SK-N-SH treated with all-trans-retinoic acid at 6 μM for 48 hours (cell line): ENCODE measurements at regions not wholly inside any gene's neighbourhood (a gene's known extent, or its start where the extent isn't known, plus 50 kb on each side); places are given as distances from the start of the nearest gene placed in this dataset.

Source experiments
- ATAC-seq: fragments of 200-7000 bp; cut with Tn5 transposase; 3 replicates; pipeline ENCODE4 v1.9.1; 2020; ENCODE audit warnings: mild to moderate bottlenecking, moderate library complexity
- ARNTL ChIP-seq: fragments of 450-650 bp; formaldehyde crosslinking; IDR thresholded peaks from 2 replicates; pipeline ENCODE4 v1.5.0; 2020; ENCODE audit warnings: low read depth, mild to moderate bottlenecking, moderate library complexity, borderline replicate concordance
- CREB5 ChIP-seq: fragments of 250-450 bp; sonication (Bioruptor Pico); IDR thresholded peaks from 2 replicates; pipeline ENCODE4 v1.5.1; 2020; ENCODE audit warnings: low read depth, mild to moderate bottlenecking, moderate library complexity
- CSDC2 ChIP-seq: fragments of 250-450 bp; sonication (Bioruptor Pico); IDR thresholded peaks from 2 replicates; pipeline ENCODE4 v1.5.0; 2020; ENCODE audit warnings: mild to moderate bottlenecking, moderate library complexity
- ESRRG ChIP-seq: fragments of 250-450 bp; sonication (Bioruptor Pico); IDR thresholded peaks from 2 replicates; pipeline ENCODE4 v1.6.1; 2021; ENCODE audit warnings: mild to moderate bottlenecking
- GLIS3 ChIP-seq: fragments of 250-450 bp; sonication (Bioruptor Pico); IDR thresholded peaks from 2 replicates; pipeline ENCODE4 v1.5.0; 2020; ENCODE audit warnings: mild to moderate bottlenecking, moderate library complexity
- ISL1 ChIP-seq: fragments of 250-450 bp; sonication (Bioruptor Pico); IDR thresholded peaks from 2 replicates; pipeline ENCODE4 v2.1.2; 2022; ENCODE audit warnings: mild to moderate bottlenecking, moderate library complexity
- OSR1 ChIP-seq: fragments of 250-450 bp; sonication (Bioruptor Pico); IDR thresholded peaks from 2 replicates; pipeline ENCODE4 v1.8.0; 2022; ENCODE audit warnings: moderate library complexity, mild to moderate bottlenecking, inconsistent platforms
- PATZ1 ChIP-seq: fragments of 250-450 bp; sonication (Bioruptor Pico); IDR thresholded peaks from 2 replicates; pipeline ENCODE4 v1.8.0; 2020; ENCODE audit warnings: mild to moderate bottlenecking, moderate library complexity, borderline replicate concordance
- PPARA ChIP-seq: fragments of 250-450 bp; sonication (Bioruptor Pico); IDR thresholded peaks from 2 replicates; pipeline ENCODE4 v1.5.0; 2020; ENCODE audit warnings: mild to moderate bottlenecking, borderline replicate concordance
- RARB ChIP-seq: fragments of 250-450 bp; sonication (Bioruptor Pico); IDR thresholded peaks from 2 replicates; pipeline ENCODE4 v1.8.0; 2021; ENCODE audit warnings: mild to moderate bottlenecking, moderate library complexity
- SNAI2 ChIP-seq: fragments of 250-450 bp; sonication (Bioruptor Pico); IDR thresholded peaks from 2 replicates; pipeline ENCODE4 v1.5.0; 2020; ENCODE audit warnings: mild to moderate bottlenecking, moderate library complexity
- TCF4 ChIP-seq: fragments of 250-450 bp; sonication (Bioruptor Pico); IDR thresholded peaks from 2 replicates; pipeline ENCODE4 v1.8.0; 2021; ENCODE audit warnings: mild to moderate bottlenecking, moderate library complexity, borderline replicate concordance
- TOX ChIP-seq: fragments of 250-450 bp; sonication (Bioruptor Pico); IDR thresholded peaks from 2 replicates; pipeline ENCODE4 v1.8.0; 2021; ENCODE audit warnings: mild to moderate bottlenecking, moderate library complexity, borderline replicate concordance
- ZC3H10 ChIP-seq: fragments of 250-450 bp; sonication (Bioruptor Pico); IDR thresholded peaks from 2 replicates; pipeline ENCODE4 v1.5.1; 2021; ENCODE audit warnings: mild to moderate bottlenecking, moderate library complexity
- ZFP3 ChIP-seq: fragments of 250-450 bp; sonication (Bioruptor Pico); IDR thresholded peaks from 2 replicates; pipeline ENCODE4 v1.5.0; 2020; ENCODE audit warnings: mild to moderate bottlenecking, moderate library complexity
- ZFP30 ChIP-seq: fragments of 450-650 bp; formaldehyde crosslinking; IDR thresholded peaks from 2 replicates; pipeline ENCODE4 v1.5.0; 2022; ENCODE audit warnings: mild to moderate bottlenecking, moderate library complexity
- ZNF565 ChIP-seq: fragments of 450-650 bp; formaldehyde crosslinking; conservative IDR thresholded peaks from 2 replicates; pipeline ENCODE4 v1.5.0; 2020; ENCODE audit warnings: low read depth, mild to moderate bottlenecking, moderate library complexity
- ZNF70 ChIP-seq: fragments of 450-650 bp; formaldehyde crosslinking; IDR thresholded peaks from 2 replicates; pipeline ENCODE4 v1.5.0; 2020; ENCODE audit warnings: mild to moderate bottlenecking, moderate library complexity
- ZNF8 ChIP-seq: fragments of 450-650 bp; formaldehyde crosslinking; IDR thresholded peaks from 2 replicates; pipeline ENCODE4 v1.5.0; 2020; ENCODE audit warnings: mild to moderate bottlenecking, moderate library complexity
- TF ChIP-seq, protein P1 (sequence below): fragments of 250-450 bp; sonication (Bioruptor Pico); IDR thresholded peaks from 2 replicates; pipeline ENCODE4 v1.8.0; 2021; ENCODE audit warnings: low read depth, mild to moderate bottlenecking, moderate library complexity, borderline replicate concordance

DNA sequence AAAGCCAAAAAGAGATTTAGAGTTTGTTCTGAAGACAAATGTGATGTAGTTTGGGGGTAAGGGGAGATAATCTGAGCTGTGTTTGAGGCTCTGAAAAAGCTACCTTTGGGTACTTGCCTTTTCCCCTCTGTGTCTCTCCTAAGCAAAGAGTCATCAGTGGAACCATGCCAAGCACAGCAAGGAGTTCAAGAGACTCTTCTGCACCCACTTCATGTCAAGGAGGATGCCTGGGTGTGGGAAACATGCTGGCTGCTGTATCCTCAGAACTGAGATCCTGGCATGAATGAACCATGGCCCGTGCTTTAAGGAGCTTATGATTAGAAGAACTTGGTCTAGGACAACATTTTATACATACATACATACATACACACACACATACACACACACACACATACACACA lies 142.9 kb downstream of the NOC3L start:
- TF ChIP-seq ZC3H10 (CRISPR knock-in tag), result no peak
- TF ChIP-seq PPARA (CRISPR knock-in tag), result no peak
- TF ChIP-seq RARB (CRISPR knock-in tag), result no peak
- TF ChIP-seq ZFP30 (CRISPR knock-in tag), result no peak
- no peak for TF ChIP-seq GLIS3
- no peak for TF ChIP-seq TCF4 (CRISPR knock-in tag)
- no peak for TF ChIP-seq ZFP3 (CRISPR knock-in tag)
- no peak for TF ChIP-seq ISL1
- no peak for TF ChIP-seq ZNF8 (CRISPR knock-in tag)
- TF ChIP-seq OSR1 (CRISPR knock-in tag), result no peak
- TF ChIP-seq, protein P1, sequence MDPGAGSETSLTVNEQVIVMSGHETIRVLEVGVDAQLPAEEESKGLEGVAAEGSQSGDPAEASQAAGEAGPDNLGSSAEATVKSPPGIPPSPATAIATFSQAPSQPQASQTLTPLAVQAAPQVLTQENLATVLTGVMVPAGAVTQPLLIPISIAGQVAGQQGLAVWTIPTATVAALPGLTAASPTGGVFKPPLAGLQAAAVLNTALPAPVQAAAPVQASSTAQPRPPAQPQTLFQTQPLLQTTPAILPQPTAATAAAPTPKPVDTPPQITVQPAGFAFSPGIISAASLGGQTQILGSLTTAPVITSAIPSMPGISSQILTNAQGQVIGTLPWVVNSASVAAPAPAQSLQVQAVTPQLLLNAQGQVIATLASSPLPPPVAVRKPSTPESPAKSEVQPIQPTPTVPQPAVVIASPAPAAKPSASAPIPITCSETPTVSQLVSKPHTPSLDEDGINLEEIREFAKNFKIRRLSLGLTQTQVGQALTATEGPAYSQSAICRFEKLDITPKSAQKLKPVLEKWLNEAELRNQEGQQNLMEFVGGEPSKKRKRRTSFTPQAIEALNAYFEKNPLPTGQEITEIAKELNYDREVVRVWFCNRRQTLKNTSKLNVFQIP (CRISPR knock-in tag), result no peak
- TF ChIP-seq PATZ1, result no peak
- TF ChIP-seq ZNF565, result no peak
- no peak for TF ChIP-seq CSDC2 (CRISPR knock-in tag)
- no peak for ATAC-seq

DNA sequence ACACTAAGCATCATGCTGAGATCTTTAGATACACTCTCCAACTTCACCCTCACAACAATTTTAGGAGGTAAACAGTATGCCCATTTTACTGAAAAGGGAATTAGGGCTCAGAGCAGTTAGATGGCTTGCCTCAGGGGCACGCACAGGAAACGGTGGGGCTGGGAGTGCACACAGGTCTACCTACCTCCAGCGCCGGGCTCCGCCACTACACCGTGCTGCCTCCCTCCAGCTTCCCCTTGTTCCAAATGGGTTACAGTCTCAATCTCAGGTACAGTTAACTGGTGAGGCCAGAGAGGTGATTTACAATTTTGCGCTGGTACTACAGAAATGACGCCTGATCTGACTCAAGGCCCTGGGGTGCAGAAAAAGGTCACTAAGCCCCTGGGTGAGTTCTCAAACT lies 142.0 kb downstream of the NOC3L start:
- TF ChIP-seq ESRRG (no peak), ARNTL (CRISPR knock-in tag) (no peak), ZC3H10 (CRISPR knock-in tag) (no peak), SNAI2 (CRISPR knock-in tag) (no peak), RARB (CRISPR knock-in tag) (no peak), CSDC2 (CRISPR knock-in tag) (no peak), GLIS3 (no peak), ISL1 (no peak), OSR1 (CRISPR knock-in tag) (no peak), CREB5 (CRISPR knock-in tag) (no peak), ZFP30 (CRISPR knock-in tag) (no peak), PATZ1 (no peak), PPARA (CRISPR knock-in tag) (no peak), ZNF565 (no peak)
- TF ChIP-seq, protein P1 (CRISPR knock-in tag), result no peak
- no peak for ATAC-seq

GRCh38 chr10:94223702-94224370 lies 138.9 kb downstream of the NOC3L start:
- no peak for ATAC-seq
- no peak for TF ChIP-seq ZNF8 (CRISPR knock-in tag)
- peak; percentile 83 for TF ChIP-seq TCF4 (CRISPR knock-in tag)

DNA sequence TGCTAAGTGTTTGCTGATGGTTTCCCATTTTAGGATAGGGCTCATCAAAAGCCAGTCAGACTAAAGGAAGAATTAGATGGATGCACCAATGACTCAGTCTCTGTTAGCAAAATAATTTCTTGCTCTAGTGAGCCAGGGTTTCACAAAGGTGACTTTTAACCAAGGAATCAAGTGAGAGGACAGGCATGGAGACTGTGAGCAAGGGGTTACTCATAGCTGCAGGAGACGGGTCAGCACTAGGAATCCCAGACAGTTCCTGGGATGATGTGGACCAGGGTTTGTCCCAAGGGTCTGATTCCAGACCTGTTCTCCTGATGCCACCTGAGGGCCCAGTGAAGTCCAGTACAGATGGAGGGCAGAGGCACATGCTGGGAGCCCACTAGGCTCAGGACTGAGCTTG lies 138.1 kb downstream of the NOC3L start:
- ATAC-seq, result peak; percentile 74
- no peak for TF ChIP-seq CSDC2 (CRISPR knock-in tag)
- no peak for TF ChIP-seq OSR1 (CRISPR knock-in tag)
- TF ChIP-seq PATZ1, result no peak
- no peak for TF ChIP-seq TCF4 (CRISPR knock-in tag)
- no peak for TF ChIP-seq GLIS3
- TF ChIP-seq PPARA (CRISPR knock-in tag), result no peak
- TF ChIP-seq RARB (CRISPR knock-in tag), result no peak
- TF ChIP-seq CREB5 (CRISPR knock-in tag), result no peak
- TF ChIP-seq, protein P1 (CRISPR knock-in tag), result no peak
- no peak for TF ChIP-seq ZNF565
- TF ChIP-seq TOX (CRISPR knock-in tag), result no peak
- TF ChIP-seq ZNF70, result no peak
- TF ChIP-seq ISL1, result no peak
- no peak for TF ChIP-seq ESRRG
- TF ChIP-seq ZFP30 (CRISPR knock-in tag), result no peak
